ENCODE measurements at regions not wholly inside any gene's neighbourhood (a gene's known extent, or its start where the extent isn't known, plus 50 kb on each side); places are given as distances from the start of the nearest gene placed in this dataset.
"Not testable (repeated sequence)": the region's sequence is repeated elsewhere in the genome, so short reads cannot be mapped to it uniquely, and the experiment has no call there.

GRCh38 chr2:8606649-8607550, 75.0 kb upstream of the ID2 start:
- DNase-seq = no peak

GRCh38 chr2:8607606-8608005, 74.2 kb upstream of the ID2 start:
- no peak for DNase-seq

DNA sequence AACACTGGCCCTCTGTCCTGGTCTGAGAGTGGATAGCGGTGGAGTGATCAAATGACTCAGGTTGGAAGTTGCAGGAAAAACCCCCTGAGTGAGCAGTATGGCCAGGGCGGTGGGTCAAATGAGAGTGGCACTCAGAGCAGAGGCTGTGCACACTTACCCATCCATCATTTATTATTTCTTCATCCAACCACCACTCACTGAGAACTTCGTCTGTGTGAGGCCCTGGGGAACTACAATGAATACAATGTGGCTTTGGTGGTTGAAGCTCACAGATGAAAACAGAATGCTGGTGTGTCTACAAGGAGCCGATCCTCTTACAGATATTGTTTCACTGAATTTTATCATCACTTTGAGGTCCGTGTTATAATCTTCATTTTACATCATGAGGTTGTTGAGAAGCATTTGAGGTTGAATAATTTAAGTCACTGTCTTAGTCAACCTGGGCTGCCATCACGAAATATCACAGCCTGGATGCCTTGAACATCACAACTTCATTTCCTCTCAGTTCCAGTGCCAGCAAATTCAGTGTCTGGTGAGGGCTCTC, 73.4 kb upstream of the ID2 start:
- DNase-seq = no peak

GRCh38 chr2:8609357-8609811, 72.5 kb upstream of the ID2 start:
- no peak for DNase-seq

GRCh38 chr2:8610775-8611174, 71.1 kb upstream of the ID2 start:
- DNase-seq = not testable (repeated sequence)

GRCh38 chr2:8611246-8611645, 70.6 kb upstream of the ID2 start:
- no peak for DNase-seq

GRCh38 chr2:8611700-8612099, 70.2 kb upstream of the ID2 start:
- no peak for DNase-seq

DNA sequence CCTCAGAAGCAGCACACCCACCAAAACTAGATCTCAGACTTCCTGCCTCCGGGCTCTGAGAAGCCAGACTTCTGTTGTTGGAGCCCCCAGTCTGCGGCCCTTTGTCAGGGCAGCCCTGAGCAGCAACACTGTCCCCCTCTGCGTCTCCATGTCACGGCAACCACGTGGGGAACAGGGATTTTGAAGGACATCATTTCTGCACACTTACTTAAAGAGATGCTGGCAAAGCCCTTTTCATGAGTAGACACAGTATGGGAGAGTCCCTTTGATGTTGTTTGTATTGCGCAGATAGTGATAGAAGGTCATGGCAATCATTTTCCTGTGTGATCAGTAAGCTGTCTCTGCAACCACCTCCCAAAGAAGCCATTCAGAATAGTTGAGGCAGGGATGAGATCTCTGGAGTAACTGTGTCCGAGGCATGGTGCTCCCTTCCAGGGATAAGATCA, 69.1 kb upstream of the ID2 start:
- DNase-seq = no peak

GRCh38 chr2:8613207-8613999, 68.5 kb upstream of the ID2 start:
- DNase-seq = not testable (repeated sequence)

DNA sequence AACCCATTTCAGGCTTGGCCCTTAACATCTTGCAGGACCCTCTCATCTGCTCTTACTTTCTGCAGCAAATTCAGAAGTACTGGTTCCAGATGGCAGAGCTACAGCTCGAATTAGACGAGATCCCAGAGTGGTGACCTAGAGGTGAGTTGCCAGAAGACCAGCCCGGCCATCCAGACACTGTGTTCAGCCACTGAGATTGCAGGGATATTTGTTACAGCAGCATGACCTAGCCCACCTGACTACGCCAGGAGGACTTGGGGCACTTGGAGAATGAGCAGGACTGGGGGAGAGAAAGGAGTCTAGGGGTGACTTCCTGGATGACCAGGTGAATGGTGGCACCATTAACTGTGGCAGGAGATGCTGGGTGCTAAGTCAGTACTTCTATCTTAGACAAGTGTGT, 67.2 kb upstream of the ID2 start:
- DNase-seq = no peak

- no peak for DNase-seq
Measured at GRCh38 chr2:8615252-8615575, 66.6 kb upstream of the ID2 start.

DNA sequence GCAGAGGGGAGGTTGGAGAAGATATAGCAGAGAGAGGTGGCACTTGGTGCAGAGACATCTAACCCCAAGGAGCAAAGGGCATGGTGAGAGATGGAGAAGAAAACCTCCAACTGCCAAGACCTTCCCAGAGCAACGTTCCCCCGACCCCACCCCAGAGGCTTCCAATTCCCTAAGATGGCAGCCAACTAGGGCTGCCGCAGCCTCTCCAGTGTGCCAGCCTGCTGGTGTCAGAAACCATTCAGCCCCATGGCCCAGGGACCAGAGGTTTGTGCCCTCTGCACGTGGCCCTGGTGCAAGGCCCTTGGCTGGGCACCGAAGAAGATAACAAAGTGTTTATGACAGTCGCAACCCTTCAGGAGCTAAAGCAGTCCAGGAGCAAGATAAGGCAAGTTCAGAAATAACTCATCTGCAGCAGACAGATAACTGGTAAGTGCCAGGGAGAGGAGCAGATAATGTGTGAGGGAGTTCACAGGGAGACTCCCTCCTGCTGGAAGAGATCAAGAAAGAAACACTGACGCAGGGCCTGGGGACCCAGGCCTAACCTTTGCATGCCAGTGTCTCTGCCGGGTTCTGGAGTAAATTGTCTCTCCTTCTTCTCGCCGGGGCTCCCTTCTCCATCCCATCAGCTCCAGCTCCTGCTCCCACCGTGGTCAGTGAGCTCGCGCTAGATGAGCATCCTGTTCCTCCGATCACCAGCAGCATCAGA, 66.1 kb upstream of the ID2 start:
- DNase-seq = no peak

- DNase-seq = no peak
Measured at GRCh38 chr2:8617048-8617447, 64.8 kb upstream of the ID2 start.

DNA sequence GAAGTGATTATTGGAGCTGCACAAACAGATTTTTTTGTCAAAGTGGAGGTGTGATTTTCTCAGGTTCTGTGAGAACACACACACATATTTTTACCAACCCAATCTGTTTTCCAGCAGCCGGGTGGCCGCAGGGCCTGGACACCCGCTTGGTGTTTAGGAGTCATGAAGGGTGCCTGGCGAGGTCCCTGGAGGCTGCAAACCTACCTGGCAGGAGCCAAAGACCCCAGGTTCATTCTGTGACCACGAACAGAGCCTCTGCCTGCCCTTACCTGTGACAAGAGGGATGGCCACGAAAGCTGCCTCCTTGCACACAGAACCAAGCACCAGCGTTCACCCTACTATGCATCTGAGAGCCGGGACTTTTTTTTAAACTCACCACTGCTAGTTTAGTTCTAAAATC, 64.3 kb upstream of the ID2 start:
- no peak for DNase-seq

DNA sequence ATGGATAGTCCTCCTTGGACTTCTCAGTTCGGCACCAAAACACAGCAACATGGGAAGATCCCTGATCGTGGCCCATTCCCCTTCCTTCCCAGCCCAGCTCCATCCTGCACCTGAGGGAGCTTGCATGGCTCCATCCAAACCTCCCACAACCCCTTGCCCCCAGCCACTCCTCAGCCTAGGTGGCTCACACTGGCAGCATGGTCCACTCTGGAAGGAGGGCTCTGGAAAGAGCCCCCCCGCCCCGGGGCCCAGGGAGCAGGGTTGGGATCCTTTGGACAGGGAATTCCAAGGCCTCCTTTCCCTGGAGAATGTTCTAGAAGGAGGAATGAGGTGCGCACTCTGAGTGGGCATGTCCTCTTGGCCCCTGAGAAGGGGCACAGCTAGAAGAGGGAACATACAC, 62.8 kb upstream of the ID2 start:
- DNase-seq = no peak

DNA sequence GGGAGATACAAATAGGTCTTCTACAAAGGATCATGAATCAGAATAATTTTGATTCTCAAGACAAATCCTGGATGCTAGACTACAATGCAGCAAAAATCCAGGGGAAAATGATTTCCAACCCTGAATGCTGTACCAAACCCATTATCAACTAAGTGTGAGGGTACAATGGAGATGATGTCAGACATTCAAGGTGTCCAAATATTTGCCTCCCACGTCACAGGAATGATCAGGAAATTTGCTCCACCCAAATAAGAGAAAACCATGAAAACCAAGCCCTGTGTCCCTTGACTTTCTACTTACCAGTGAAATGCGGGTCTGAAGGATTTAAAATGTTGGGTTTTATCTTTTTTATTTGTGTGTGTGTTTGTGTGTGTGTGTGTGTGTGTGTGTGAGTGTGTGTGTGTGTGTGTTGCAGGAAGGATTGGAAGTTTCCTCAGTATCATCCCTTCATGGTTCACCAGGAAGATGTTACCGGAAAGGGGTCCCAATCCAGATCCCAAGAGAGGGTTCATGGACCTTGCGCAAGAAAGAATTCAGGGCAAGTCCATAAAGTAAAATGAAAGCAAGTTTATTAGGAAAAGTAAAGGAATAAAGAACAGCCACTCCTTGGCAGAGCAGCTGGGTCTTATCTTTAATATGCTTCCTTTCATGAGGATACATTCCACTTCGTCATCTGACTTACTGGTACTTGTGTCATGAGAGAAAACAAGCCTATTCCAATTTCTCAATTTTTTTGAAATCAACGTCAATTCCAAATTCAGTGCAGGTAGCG, 61.1 kb upstream of the ID2 start:
- no peak for DNase-seq

- no peak for DNase-seq
Measured at GRCh38 chr2:8622199-8622911, 59.5 kb upstream of the ID2 start.

DNA sequence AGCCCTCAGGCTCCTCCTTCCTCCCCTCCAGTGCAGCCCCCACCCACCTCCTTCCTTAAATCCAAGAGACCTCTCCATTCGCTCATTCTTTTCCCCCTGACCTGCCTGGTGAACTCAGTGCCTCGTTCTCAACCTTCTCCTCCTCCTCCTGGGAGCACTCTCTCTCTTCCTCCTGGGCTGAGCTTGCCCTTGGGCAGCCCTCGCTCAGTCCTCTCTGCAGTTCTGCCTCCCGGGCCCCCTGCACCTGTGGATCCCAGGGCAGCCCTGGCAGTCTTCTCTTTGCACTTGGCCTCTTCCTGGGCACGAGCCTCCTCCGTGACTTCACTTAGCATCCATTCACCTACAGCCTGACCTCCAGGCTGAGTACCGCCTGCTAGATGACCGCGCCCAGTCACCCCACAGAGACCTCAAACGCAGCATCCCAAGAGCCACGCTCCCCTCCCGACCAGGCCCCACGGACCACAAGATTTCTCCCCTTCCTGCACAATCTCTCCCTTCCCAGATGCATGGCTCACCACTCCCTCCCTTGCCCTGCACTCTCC, 58.9 kb upstream of the ID2 start:
- no peak for DNase-seq

- DNase-seq = no peak
Measured at GRCh38 chr2:8623576-8623957, 58.3 kb upstream of the ID2 start.

DNA sequence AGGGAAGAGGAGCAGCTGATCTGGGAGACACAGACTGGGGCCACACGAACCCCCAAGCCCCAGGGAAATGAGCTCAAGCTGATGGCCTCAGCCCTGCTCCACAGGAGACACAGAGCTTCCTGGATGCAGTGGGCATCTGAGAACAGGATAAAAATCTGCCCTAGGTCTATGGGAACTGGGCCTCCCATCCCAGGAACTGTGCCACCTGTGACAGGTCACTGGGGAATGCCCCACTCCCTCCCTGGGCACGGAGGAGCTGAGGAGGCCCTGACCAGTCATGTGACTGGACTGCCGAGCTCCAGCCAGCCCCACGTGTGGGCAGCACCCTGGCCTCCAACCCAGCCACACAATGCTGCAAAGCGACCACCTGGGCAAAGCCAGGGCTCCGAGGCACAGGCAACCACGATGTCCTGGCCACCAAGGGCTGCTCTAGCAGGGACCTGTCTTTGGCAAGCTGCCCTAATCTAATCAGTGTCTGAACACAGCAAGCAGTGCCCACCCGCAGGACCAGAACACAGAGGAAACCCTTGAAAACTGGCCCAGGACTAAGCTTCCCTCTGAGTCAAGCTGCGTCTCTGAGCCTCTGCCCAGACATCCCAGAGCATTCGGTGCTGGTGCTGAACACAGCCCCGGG, 57.8 kb upstream of the ID2 start:
- no peak for DNase-seq

GRCh38 chr2:8624855-8625398, 56.9 kb upstream of the ID2 start:
- no peak for DNase-seq
